ENCODE measurements at regions not wholly inside any gene's neighbourhood (a gene's known extent, or its start where the extent isn't known, plus 50 kb on each side); places are given as distances from the start of the nearest gene placed in this dataset.

DNA sequence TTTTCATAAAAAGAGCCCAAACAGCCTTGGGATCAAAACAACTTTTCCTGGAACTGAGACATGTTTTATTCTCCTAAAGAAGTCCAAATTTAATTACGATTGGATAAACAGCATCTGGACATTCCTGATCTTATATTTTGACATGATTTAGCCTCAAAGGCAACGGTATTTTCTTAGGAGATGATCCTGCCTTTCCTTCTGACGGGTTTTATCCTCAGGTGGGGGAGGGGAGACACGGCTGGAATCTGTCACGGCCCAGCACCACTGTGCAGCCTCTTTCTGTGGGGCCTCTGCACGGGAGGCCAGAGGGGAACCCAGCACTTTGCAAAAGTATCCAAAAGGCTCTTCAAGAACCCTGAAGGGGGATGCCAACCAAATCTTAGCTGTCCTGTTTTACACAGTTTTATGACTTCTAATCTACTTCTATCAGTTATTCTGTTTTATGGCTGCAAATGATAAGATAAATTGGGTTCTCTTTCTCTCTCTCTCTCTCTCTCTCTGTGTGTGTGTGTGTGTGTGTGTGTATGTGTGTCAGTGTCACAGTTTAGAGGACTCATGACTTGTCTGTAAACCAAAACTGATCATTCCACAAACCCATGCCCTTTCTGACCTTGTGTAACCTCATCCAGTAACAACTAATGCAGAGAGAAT lies 321.1 kb upstream of the NPVF start:
- TF ChIP-seq POLR2AphosphoS5 (IDR thresholded peaks at IDR 0.05; ENCODE audit: borderline replicate concordance, low read depth, low read length) (no peak), EZH2 (IDR thresholded peaks at IDR 0.05) (no peak)

Measured in SK-N-MC (cell line).